ENCODE measurements at regions not wholly inside any gene's neighbourhood (a gene's known extent, or its start where the extent isn't known, plus 50 kb on each side); places are given as distances from the start of the nearest gene placed in this dataset.

DNA sequence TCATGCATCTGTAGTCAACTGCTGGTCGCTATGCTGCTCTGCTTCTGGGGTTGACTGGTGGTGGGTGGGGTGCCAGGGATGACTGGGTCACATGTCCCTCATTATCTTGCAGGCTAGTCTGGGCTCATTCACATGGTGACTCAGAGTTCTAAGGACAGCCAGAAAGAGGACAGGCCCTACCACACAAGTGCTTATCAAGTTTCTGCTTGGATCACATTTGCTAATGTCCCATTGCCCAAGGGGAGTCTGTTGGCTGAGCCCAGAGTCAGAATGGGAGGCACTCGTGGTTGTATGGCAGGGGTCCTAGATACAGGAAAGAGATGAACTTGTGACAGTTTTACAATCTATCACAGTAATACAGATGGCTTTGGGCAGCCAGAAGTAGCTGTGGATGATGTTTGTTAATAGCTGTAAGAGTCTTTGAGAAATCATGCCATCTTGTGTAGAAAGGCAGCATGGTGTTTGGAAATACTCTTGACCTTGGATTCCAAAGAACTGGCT, 221.3 kb downstream of the GPAT3 start:
- TF ChIP-seq, protein P1, sequence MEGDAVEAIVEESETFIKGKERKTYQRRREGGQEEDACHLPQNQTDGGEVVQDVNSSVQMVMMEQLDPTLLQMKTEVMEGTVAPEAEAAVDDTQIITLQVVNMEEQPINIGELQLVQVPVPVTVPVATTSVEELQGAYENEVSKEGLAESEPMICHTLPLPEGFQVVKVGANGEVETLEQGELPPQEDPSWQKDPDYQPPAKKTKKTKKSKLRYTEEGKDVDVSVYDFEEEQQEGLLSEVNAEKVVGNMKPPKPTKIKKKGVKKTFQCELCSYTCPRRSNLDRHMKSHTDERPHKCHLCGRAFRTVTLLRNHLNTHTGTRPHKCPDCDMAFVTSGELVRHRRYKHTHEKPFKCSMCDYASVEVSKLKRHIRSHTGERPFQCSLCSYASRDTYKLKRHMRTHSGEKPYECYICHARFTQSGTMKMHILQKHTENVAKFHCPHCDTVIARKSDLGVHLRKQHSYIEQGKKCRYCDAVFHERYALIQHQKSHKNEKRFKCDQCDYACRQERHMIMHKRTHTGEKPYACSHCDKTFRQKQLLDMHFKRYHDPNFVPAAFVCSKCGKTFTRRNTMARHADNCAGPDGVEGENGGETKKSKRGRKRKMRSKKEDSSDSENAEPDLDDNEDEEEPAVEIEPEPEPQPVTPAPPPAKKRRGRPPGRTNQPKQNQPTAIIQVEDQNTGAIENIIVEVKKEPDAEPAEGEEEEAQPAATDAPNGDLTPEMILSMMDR (conservative IDR thresholded peaks at IDR 0.05; ENCODE audit: low read depth, low read length) = no peak
- TF ChIP-seq EZH2 (IDR thresholded peaks at IDR 0.05; ENCODE audit: borderline replicate concordance, low read depth, low read length, poor library complexity, severe bottlenecking) = no peak
